ENCODE measurements at regions not wholly inside any gene's neighbourhood (a gene's known extent, or its start where the extent isn't known, plus 50 kb on each side); places are given as distances from the start of the nearest gene placed in this dataset.
A peak's percentile ranks its signal among the peaks of the same experiment; 100 is the strongest.

DNA sequence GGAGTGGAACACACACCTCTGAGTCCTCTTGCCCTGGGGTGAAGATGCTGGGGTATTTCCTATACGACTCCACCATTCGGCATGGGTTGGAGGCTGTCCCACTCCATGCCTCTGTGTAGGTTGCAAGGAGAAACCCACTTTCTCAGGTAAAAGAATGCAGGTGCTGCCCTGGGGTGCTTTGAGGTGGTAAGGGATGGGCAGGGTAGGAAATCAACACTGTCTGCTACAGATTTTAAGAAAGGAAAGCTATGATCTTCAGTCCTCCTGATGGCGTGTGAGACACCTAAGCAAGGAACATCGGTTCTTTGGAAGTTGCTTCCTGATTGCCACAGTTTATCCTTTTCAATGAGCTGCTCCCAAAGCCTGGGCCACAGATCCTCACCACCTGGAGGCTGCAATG, 209.2 kb downstream of the NCK2 start:
- Histone ChIP-seq H3K4me3 (no peak overlapping the region), H3K4me2 (peak overlapping the region; percentile 55), H3K27me3 (peaks cover 82% of the 10 kb centered on the region), H2AFZ (replicated peaks) (no peak overlapping the region), H3K9me3 (ENCODE audit: low read depth) (no peaks in the 10 kb centered on the region), H3F3A (ENCODE audit: low read depth) (peaks cover 28% of the 10 kb centered on the region), H3K9ac (no peak overlapping the region), H3K4me1 (peaks cover 51% of the 10 kb centered on the region), H3K36me3 (no peaks in the 10 kb centered on the region), H4K20me1 (ENCODE audit: low read depth) (peaks cover 8% of the 10 kb centered on the region), H3K79me2 (ENCODE audit: low read depth) (no peaks in the 10 kb centered on the region), H3K27ac (no peak overlapping the region)
- no peak for DNase-seq (ENCODE audit: low spot score)
- H3K4me3 Mint-ChIP-seq, result no peak overlapping the region
- no peak overlapping the region for H3K27ac Mint-ChIP-seq
- H3K36me3 Mint-ChIP-seq, result peaks cover 3% of the 10 kb centered on the region
- peaks cover 14% of the 10 kb centered on the region for H3K27me3 Mint-ChIP-seq (ENCODE audit: insufficient read depth, low read depth)
- H3K4me1 Mint-ChIP-seq, result peaks cover 62% of the 10 kb centered on the region
- TF ChIP-seq EZH2phosphoT487 (IDR thresholded peaks at IDR 0.05) (no peak), EZH2 (IDR thresholded peaks at IDR 0.05) (no peak)
- TF ChIP-seq, protein P1, sequence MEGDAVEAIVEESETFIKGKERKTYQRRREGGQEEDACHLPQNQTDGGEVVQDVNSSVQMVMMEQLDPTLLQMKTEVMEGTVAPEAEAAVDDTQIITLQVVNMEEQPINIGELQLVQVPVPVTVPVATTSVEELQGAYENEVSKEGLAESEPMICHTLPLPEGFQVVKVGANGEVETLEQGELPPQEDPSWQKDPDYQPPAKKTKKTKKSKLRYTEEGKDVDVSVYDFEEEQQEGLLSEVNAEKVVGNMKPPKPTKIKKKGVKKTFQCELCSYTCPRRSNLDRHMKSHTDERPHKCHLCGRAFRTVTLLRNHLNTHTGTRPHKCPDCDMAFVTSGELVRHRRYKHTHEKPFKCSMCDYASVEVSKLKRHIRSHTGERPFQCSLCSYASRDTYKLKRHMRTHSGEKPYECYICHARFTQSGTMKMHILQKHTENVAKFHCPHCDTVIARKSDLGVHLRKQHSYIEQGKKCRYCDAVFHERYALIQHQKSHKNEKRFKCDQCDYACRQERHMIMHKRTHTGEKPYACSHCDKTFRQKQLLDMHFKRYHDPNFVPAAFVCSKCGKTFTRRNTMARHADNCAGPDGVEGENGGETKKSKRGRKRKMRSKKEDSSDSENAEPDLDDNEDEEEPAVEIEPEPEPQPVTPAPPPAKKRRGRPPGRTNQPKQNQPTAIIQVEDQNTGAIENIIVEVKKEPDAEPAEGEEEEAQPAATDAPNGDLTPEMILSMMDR (IDR thresholded peaks at IDR 0.05), result no peak
- peaks cover 10% of the 10 kb centered on the region for H3K9me3 Mint-ChIP-seq

DNA sequence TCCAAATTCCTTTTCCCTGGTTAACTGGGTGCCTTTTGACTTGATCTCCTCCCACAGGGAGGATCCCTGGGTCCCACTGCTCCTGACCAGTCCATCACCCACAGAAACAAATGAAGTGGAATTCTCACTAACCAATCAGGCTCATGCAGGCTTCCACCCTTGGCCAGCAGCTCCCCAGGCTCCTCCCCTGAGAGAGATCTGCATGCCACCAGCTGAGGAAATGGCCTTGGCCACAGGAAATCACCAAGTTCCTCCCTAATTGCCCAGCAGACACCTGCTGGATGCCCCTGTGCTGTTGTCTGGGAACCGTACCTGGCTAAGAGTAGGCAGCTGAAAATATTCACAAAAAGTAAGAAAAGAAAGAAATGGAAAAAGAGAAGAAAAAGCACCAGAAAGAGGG, 207.4 kb downstream of the NCK2 start:
- Mint-ChIP-seq H3K27ac (peak overlapping the region; percentile 46), H3K4me3 (no peak overlapping the region), H3K36me3 (peaks cover 3% of the 10 kb centered on the region), H3K27me3 (ENCODE audit: insufficient read depth, low read depth) (peaks cover 20% of the 10 kb centered on the region), H3K9me3 (no peaks in the 10 kb centered on the region), H3K4me1 (peaks cover 62% of the 10 kb centered on the region)
- Histone ChIP-seq H3K4me2 (peak overlapping the region; percentile 57), H3K9me3 (ENCODE audit: low read depth) (no peaks in the 10 kb centered on the region), H3K9ac (no peak overlapping the region), H2AFZ (replicated peaks) (no peak overlapping the region), H3F3A (ENCODE audit: low read depth) (peaks cover 28% of the 10 kb centered on the region), H3K27ac (no peak overlapping the region), H3K4me1 (peaks cover 55% of the 10 kb centered on the region), H3K36me3 (no peaks in the 10 kb centered on the region), H3K27me3 (peaks cover 82% of the 10 kb centered on the region), H3K79me2 (ENCODE audit: low read depth) (no peaks in the 10 kb centered on the region), H3K4me3 (no peak overlapping the region), H4K20me1 (ENCODE audit: low read depth) (peaks cover 8% of the 10 kb centered on the region)
- DNase-seq (ENCODE audit: low spot score), result no peak
- TF ChIP-seq EZH2 (IDR thresholded peaks at IDR 0.05), result no peak
- no peak for TF ChIP-seq EZH2phosphoT487 (IDR thresholded peaks at IDR 0.05)
- TF ChIP-seq, protein P1 (IDR thresholded peaks at IDR 0.05), result no peak

DNA sequence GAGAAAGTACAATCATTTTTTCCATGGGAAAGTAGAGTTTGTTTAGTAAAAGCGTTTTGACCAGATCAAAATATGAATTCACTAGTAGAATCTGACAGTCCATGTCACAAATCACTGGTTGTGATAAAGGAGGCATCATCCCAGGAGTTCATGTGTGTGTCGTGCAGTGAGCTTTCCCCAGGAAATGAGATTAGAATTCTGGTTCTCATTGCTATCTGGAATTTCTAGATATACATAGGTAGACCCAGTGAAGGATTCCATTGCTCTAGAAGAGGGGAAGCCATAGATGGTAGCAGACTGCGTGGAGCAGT, 206.6 kb downstream of the NCK2 start:
- peaks cover 23% of the 10 kb centered on the region for H3K27me3 Mint-ChIP-seq (ENCODE audit: insufficient read depth, low read depth)
- H3K36me3 Mint-ChIP-seq, result peaks cover 3% of the 10 kb centered on the region
- H3K4me1 Mint-ChIP-seq, result peaks cover 62% of the 10 kb centered on the region
- TF ChIP-seq, protein P1 (IDR thresholded peaks at IDR 0.05), result no peak
- TF ChIP-seq EZH2phosphoT487 (IDR thresholded peaks at IDR 0.05) (no peak), EZH2 (IDR thresholded peaks at IDR 0.05) (no peak)
- Histone ChIP-seq H2AFZ (replicated peaks) (no peak overlapping the region), H3K4me1 (peaks cover 55% of the 10 kb centered on the region), H3K27me3 (peaks cover 82% of the 10 kb centered on the region), H3K27ac (no peak overlapping the region), H3K9me3 (ENCODE audit: low read depth) (no peaks in the 10 kb centered on the region), H3K4me2 (peak overlapping the region; percentile 57), H3K4me3 (no peak overlapping the region), H3K79me2 (ENCODE audit: low read depth) (no peaks in the 10 kb centered on the region), H3K9ac (no peak overlapping the region), H3K36me3 (no peaks in the 10 kb centered on the region), H4K20me1 (ENCODE audit: low read depth) (peaks cover 8% of the 10 kb centered on the region), H3F3A (ENCODE audit: low read depth) (peaks cover 28% of the 10 kb centered on the region)
- no peaks in the 10 kb centered on the region for H3K9me3 Mint-ChIP-seq
- no peak overlapping the region for H3K4me3 Mint-ChIP-seq
- no peak overlapping the region for H3K27ac Mint-ChIP-seq
- no peak for DNase-seq (ENCODE audit: low spot score)

Measured in neural progenitor cell (in vitro differentiated cells).